HG03354 (cell line): ENCODE measurements at regions not wholly inside any gene's neighbourhood (a gene's known extent, or its start where the extent isn't known, plus 50 kb on each side); places are given as distances from the start of the nearest gene placed in this dataset.
"Not testable (repeated sequence)": the region's sequence is repeated elsewhere in the genome, so short reads cannot be mapped to it uniquely, and the experiment has no call there.

Experiments
- ATAC-seq: cut with Tn5 transposase; IDR thresholded peaks from one replicate; pipeline ENCODE4 v1.9.1; 2021; ENCODE audit warnings: mild to moderate bottlenecking; ENCODE audit not compliant: unreplicated experiment, poor library complexity, severe bottlenecking

- ATAC-seq: no peak
These were observed 389.2 kb upstream of the TNC start for GRCh38 chr9:115507148-115507547.

- ATAC-seq: no peak
These were observed 395.2 kb upstream of the TNC start for GRCh38 chr9:115513148-115513547.

- no peak for ATAC-seq
These were observed 396.5 kb upstream of the TNC start for GRCh38 chr9:115514454-115514853.

- no peak for ATAC-seq
These were observed 399.5 kb upstream of the TNC start for GRCh38 chr9:115517335-115518075.

GRCh38 chr9:115520646-115521045 is 402.7 kb upstream of the TNC start:
- ATAC-seq: no peak

- ATAC-seq: no peak
These were observed 405.0 kb upstream of the TNC start for GRCh38 chr9:115522912-115523311.

GRCh38 chr9:115524453-115525059 is 406.6 kb upstream of the TNC start:
- ATAC-seq: peak; percentile 76

- no peak for ATAC-seq
These were observed 407.4 kb upstream of the TNC start for GRCh38 chr9:115525111-115526058.

GRCh38 chr9:115531410-115532125 is 413.6 kb upstream of the TNC start:
- no peak for ATAC-seq

- ATAC-seq: no peak
These were observed 415.6 kb upstream of the TNC start for GRCh38 chr9:115533511-115533910.

GRCh38 chr9:115540091-115540490 is 422.1 kb upstream of the TNC start:
- ATAC-seq: no peak

GRCh38 chr9:115543511-115543910 is 425.6 kb upstream of the TNC start:
- ATAC-seq: no peak

- no peak for ATAC-seq
These were observed 430.8 kb upstream of the TNC start for GRCh38 chr9:115548609-115549260.

GRCh38 chr9:115551396-115551795 is 433.4 kb upstream of the TNC start:
- ATAC-seq: no peak

- ATAC-seq: no peak
These were observed 435.3 kb upstream of the TNC start for GRCh38 chr9:115553060-115553773.

- no peak for ATAC-seq
These were observed 438.5 kb upstream of the TNC start for GRCh38 chr9:115556432-115556831.

- no peak for ATAC-seq
These were observed 457.2 kb upstream of the TNC start for GRCh38 chr9:115575147-115575546.

- ATAC-seq: not testable (repeated sequence)
These were observed 467.5 kb upstream of the TNC start for GRCh38 chr9:115585458-115585857.

- ATAC-seq: no peak
These were observed 469.4 kb upstream of the TNC start for GRCh38 chr9:115587310-115587709.
